Osteoblast (primary cell): ENCODE measurements at regions not wholly inside any gene's neighbourhood (a gene's known extent, or its start where the extent isn't known, plus 50 kb on each side); places are given as distances from the start of the nearest gene placed in this dataset.

Experiments
- DNase-seq: peaks from one replicate; pipeline ENCODE4 v3.0.0; 2011; ENCODE audit warnings: low spot score, mixed read lengths; ENCODE audit not compliant: insufficient read length; ENCODE audit errors: missing footprints
- H2AFZ ChIP-seq: 2 replicates; pipeline ENCODE4 v1.6.0; 2011; ENCODE audit warnings: mild to moderate bottlenecking, low read length
- H3K27ac ChIP-seq: 2 replicates; pipeline ENCODE4 v1.5.1; 2011; ENCODE audit warnings: mild to moderate bottlenecking, low read depth, low read length, moderate library complexity
- H3K27me3 ChIP-seq: 2 replicates; pipeline ENCODE4 v1.6.0; 2012; ENCODE audit warnings: mild to moderate bottlenecking, control low read depth, inconsistent platforms, low read length, moderate library complexity; ENCODE audit not compliant: insufficient read depth
- H3K36me3 ChIP-seq: 2 replicates; pipeline ENCODE4 v1.5.1; 2011; ENCODE audit warnings: mild to moderate bottlenecking, low read length, control low read depth, moderate library complexity; ENCODE audit not compliant: insufficient read depth
- H3K4me1 ChIP-seq: 2 replicates; pipeline ENCODE4 v1.5.1; 2011; ENCODE audit warnings: mild to moderate bottlenecking, low read length, control low read depth, moderate library complexity; ENCODE audit not compliant: insufficient read depth
- H3K4me2 ChIP-seq: 2 replicates; pipeline ENCODE4 v1.6.0; 2011; ENCODE audit warnings: mild to moderate bottlenecking, low read length; ENCODE audit not compliant: insufficient read depth
- H3K4me3 ChIP-seq: fragments of 200-600 bp; sonication (generic); 3 replicates; pipeline ENCODE4 v1.5.1; 2012; ENCODE audit warnings: mild to moderate bottlenecking, low read length, inconsistent platforms; ENCODE audit not compliant: insufficient read depth
- H3K79me2 ChIP-seq: 2 replicates; pipeline ENCODE4 v1.6.0; 2012; ENCODE audit warnings: mild to moderate bottlenecking, low read length, control low read depth, inconsistent platforms; ENCODE audit not compliant: insufficient read depth
- H3K9me3 ChIP-seq: 2 replicates; pipeline ENCODE4 v1.5.1; 2011; ENCODE audit warnings: low read depth, low read length, control low read depth
- H4K20me1 ChIP-seq: 2 replicates; pipeline ENCODE4 v1.6.0; 2012; ENCODE audit warnings: mild to moderate bottlenecking, low read length, control low read depth; ENCODE audit not compliant: insufficient read depth
- CTCF ChIP-seq: IDR thresholded peaks from 2 replicates; pipeline ENCODE4 v1.5.1; 2011; ENCODE audit warnings: mild to moderate bottlenecking, low read depth, low read length, moderate library complexity; ENCODE audit errors: extremely low read depth

DNA sequence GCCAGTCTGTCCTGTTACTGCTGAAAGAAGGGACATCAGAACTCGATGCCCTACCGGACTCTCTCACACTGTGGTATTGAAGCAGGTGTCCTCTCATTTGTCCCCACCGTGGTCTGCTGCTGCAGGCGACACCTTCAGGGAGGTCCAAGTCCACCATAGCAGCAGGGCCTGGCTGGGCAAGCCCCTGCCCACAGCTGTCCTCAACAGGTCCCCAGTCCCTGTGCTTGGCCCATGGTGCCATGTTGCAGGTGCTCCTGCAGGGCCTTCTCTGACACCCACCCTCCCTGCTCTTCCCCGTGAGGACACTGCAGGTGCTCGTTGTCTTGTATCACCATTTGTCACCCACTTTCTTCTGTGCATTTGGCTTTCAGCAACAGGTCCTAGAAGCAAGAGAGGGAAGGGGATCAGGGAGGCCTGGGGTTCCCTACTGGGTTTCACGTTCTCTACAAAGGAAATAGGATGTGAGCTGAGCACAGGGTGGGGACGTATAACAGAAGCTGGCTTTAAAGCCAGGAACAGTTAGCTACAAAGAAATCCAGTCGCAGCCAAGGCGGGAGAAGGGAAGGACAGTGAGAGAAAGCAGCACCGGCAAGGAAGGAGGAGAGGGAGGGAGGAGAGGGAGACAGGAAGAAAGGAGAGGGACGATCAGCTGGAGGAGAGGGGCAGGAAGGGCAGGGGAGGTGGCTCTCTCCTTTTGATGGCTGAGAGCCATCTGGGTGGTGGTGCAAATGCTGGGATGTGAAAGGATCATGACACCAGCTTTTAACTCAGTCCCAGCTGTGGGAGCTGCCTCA lies 117.7 kb upstream of the FRMD4A start:
- Histone ChIP-seq H4K20me1 (no peaks in the 10 kb centered on the region), H3K79me2 (no peaks in the 10 kb centered on the region), H2AFZ (peak overlapping the region; percentile 66), H3K9me3 (no peaks in the 10 kb centered on the region), H3K27me3 (no peaks in the 10 kb centered on the region), H3K27ac (no peak overlapping the region), H3K4me1 (peaks cover 12% of the 10 kb centered on the region), H3K4me3 (no peak overlapping the region), H3K36me3 (no peaks in the 10 kb centered on the region), H3K4me2 (no peak overlapping the region)
- no peak for TF ChIP-seq CTCF
- no peak for DNase-seq

GRCh38 chr10:14447094-14447839 lies 116.5 kb upstream of the FRMD4A start:
- Histone ChIP-seq H3K4me3 (no peak overlapping the region), H4K20me1 (no peaks in the 10 kb centered on the region), H3K4me1 (peaks cover 12% of the 10 kb centered on the region), H3K27me3 (no peaks in the 10 kb centered on the region), H3K4me2 (no peak overlapping the region), H3K9me3 (no peaks in the 10 kb centered on the region), H3K36me3 (no peaks in the 10 kb centered on the region), H2AFZ (no peak overlapping the region), H3K79me2 (no peaks in the 10 kb centered on the region), H3K27ac (no peak overlapping the region)
- TF ChIP-seq CTCF = no peak
- DNase-seq = no peak

DNA sequence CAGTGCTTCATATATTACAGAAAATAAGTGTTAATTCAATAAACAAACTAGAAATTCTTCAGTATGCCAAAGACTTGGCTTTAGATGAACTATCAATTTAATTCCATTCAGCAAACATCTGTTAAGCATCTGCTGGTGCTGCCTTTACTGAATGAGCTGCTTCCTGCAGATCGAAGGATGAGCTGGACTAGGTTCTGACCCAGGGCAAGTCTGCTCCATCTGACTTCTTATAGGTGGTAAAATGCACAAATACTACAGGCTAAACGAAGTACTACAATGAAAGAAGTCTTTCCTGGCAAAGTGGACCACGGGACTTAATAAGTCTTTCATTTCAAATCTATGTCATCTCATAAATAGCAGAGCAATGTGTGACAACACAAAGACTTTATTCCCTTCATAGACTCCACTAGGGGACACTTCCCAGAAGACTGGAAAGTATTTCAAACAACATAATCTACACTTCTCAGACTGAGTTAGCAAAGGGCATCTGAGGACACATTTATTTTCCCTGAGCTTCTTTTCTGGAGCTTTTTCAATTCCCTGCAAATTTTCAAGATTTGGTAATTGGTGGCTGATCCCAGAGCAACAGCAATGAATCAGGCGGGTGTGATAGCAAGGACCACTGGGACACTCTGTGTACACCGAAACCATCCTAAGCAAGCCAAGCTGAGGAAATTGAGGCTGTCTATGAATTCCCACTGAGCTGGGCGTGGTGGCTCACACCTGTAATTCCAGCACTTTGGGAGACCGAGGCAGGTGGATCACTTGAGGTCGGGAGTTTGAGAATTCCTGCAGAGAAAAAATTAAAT lies 108.9 kb upstream of the FRMD4A start:
- Histone ChIP-seq H3K27ac (no peak overlapping the region), H4K20me1 (no peaks in the 10 kb centered on the region), H3K4me1 (no peaks in the 10 kb centered on the region), H2AFZ (no peak overlapping the region), H3K27me3 (peaks cover 2% of the 10 kb centered on the region), H3K9me3 (no peaks in the 10 kb centered on the region), H3K4me3 (no peak overlapping the region), H3K36me3 (no peaks in the 10 kb centered on the region), H3K4me2 (no peak overlapping the region), H3K79me2 (no peaks in the 10 kb centered on the region)
- TF ChIP-seq CTCF = no peak
- peak; percentile 52 for DNase-seq
